Right lobe of liver (tissue), 6 donors: ENCODE measurements at regions not wholly inside any gene's neighbourhood (a gene's known extent, or its start where the extent isn't known, plus 50 kb on each side); places are given as distances from the start of the nearest gene placed in this dataset.

ENCODE experiments used
- ATAC-seq, 4 donors: fragments of 200-7000 bp; cut with Tn5 transposase; one replicate each; pipeline ENCODE4 v1.9.1; 2020; ENCODE audit warnings: mild to moderate bottlenecking in 4 of 4, moderate library complexity in 4 of 4
- DNase-seq, 3 donors: peaks; one replicate each; pipeline ENCODE4 v3.0.0-alpha.2; 2020
- H3K27ac ChIP-seq, 3 donors: fragments of 200-600 bp; one replicate each; pipeline ENCODE4 v1.8.0; 2022
- H3K27me3 ChIP-seq, 2 donors: fragments of 200-600 bp; one replicate each; pipeline ENCODE4 v1.8.0; 2022
- H3K36me3 ChIP-seq, 4 donors: fragments of 200-600 bp; sonication (generic) in 1 of 4; one replicate each; pipeline versions ENCODE4 v1.5.1 to v1.8.0; 2017 to 2022; ENCODE audit warnings: control low read depth in 1 of 4
- H3K4me1 ChIP-seq, 4 donors: fragments of 200-600 bp; sonication (generic) in 1 of 4; one replicate each; pipeline versions ENCODE4 v1.5.1 to v1.8.0; 2017 to 2022; ENCODE audit warnings: control low read depth in 1 of 4
- H3K4me3 ChIP-seq, 3 donors: fragments of 200-600 bp; one replicate each; pipeline ENCODE4 v1.8.0; 2022
- H3K9me3 ChIP-seq, 4 donors: fragments of 200-600 bp; sonication (generic) in 1 of 4; one replicate each; pipeline versions ENCODE4 v1.5.1 to v1.8.0; 2017 to 2022; ENCODE audit warnings: control low read depth in 1 of 4
- POLR2A ChIP-seq: fragments of 450-650 bp; IDR thresholded peaks from one replicate; pipeline ENCODE4 v1.6.1; 2017; ENCODE audit warnings: antibody characterized with exemption, mild to moderate bottlenecking
- WGBS: methylation state at CpG from one replicate; pipeline ENCODE4 v1.1.6; 2018; ENCODE audit warnings: low coverage, low lambda C conversion rate; ENCODE audit not compliant: insufficient coverage; ENCODE audit errors: missing lambda C conversion rate; 5-methylcytosine and 5-hydroxymethylcytosine counted together
- intact Hi-C, 2 donors: fragments of 100-400 bp; cut with DNase I; formaldehyde crosslinking; loops; one replicate each; pipeline versions ENCODE4 v1.11.2 to v1.14.1; 2022
- TF ChIP-seq, protein P1 (sequence below), 4 donors: fragments of 200-600 bp in 3 of 4; fragments of 450-650 bp in 1 of 4; IDR thresholded peaks; one replicate each; pipeline versions ENCODE4 v1.5.1 to v1.8.0; 2016 to 2022; ENCODE audit warnings: antibody characterized with exemption in 4 of 4, mild to moderate bottlenecking in 2 of 4
- donor health status: DM: no; HTN: yes; CAD: no.
- donor health status: DM: no; HTN: no; CAD: no.
- donor health status: DM: no; HTN: no; CAD: no.
- donor health status: DM: no; HTN: yes; CAD: no.
- donor health status: DM: no; HTN: yes; CAD: no.

DNA sequence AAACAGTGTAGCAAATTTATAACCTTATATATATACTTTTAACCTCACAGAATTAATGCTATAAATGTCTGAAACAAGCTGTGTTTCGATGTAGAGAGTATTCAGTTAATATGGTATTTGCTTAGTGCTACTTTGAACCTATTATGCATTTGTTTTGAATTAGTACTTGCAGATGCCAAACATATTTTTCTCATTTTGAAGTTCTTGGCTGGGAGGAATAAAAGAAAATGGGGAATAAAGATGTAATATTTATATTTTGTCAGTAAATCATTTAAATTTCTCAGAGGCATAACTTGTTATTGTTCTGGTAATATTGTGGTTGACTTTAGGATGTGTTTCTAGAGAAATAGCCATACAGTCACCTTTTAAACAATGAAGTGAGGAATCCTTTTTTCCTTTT is 175.9 kb upstream of the IZUMO3 start:
- ATAC-seq (no peak), DNase-seq (no peak)
- TF ChIP-seq POLR2A: no peak
- TF ChIP-seq, protein P1, sequence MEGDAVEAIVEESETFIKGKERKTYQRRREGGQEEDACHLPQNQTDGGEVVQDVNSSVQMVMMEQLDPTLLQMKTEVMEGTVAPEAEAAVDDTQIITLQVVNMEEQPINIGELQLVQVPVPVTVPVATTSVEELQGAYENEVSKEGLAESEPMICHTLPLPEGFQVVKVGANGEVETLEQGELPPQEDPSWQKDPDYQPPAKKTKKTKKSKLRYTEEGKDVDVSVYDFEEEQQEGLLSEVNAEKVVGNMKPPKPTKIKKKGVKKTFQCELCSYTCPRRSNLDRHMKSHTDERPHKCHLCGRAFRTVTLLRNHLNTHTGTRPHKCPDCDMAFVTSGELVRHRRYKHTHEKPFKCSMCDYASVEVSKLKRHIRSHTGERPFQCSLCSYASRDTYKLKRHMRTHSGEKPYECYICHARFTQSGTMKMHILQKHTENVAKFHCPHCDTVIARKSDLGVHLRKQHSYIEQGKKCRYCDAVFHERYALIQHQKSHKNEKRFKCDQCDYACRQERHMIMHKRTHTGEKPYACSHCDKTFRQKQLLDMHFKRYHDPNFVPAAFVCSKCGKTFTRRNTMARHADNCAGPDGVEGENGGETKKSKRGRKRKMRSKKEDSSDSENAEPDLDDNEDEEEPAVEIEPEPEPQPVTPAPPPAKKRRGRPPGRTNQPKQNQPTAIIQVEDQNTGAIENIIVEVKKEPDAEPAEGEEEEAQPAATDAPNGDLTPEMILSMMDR (IDR thresholded peaks at IDR 0.05): no peak
- no peaks in the 10 kb centered on the region for H3K36me3 ChIP-seq
- 23% methylated on average over 1 of the region's 1 CpG for WGBS
- H3K4me3 ChIP-seq: no peak overlapping the region
- no peak overlapping the region for H3K27ac ChIP-seq
- H3K27me3 ChIP-seq: no peaks in the 10 kb centered on the region
- H3K4me1 ChIP-seq: no peaks in the 10 kb centered on the region
- intact Hi-C loops: no loop called here
- no peaks in the 10 kb centered on the region for H3K9me3 ChIP-seq

DNA sequence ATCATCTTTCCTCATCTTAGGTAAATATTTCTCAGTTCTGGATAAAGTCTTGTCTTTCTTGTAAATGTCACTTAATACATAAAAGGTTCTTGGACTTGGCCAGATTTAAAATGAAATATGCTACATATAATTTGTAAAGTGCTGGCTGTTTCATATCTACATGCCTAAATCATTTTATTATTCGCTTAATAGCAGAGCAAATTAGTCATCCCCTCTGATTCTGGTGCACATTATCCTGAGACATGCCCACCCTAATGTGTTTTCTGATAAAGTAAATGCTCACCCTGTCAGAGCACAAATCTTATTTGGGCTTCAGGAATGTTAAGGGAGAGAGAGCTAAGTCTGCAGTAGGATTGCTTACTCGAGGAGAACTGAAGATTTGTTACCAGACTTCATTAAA is 166.5 kb upstream of the IZUMO3 start:
- H3K4me1 ChIP-seq: no peaks in the 10 kb centered on the region
- WGBS: 32% methylated on average over 2 of the region's 2 CpGs
- H3K27ac ChIP-seq: no peak overlapping the region
- H3K36me3 ChIP-seq: no peaks in the 10 kb centered on the region
- intact Hi-C loops: no loop called here
- H3K4me3 ChIP-seq: no peak overlapping the region
- DNase-seq: no peak
- H3K9me3 ChIP-seq: no peaks in the 10 kb centered on the region
- no peak for ATAC-seq
- TF ChIP-seq POLR2A: no peak
- TF ChIP-seq, protein P1 (IDR thresholded peaks at IDR 0.05): no peak
- no peaks in the 10 kb centered on the region for H3K27me3 ChIP-seq

DNA sequence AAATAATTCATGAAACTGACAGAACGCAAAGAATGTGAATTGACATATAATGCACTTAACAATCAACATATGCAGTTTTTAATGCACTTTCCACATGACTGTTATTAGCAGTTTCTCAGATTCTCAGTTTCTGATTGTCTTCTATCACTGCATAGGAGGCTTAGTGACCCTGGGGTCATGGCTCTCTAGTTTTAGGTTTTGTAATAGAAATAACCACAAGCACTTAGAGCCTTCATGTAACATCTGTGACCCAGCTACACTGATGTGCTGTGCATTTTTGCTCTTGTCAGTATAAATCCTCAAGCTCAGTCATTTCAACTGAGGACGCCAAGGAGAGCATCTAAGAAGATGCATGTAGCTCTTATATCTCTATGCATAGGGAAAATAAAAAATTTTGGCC is 163.1 kb upstream of the IZUMO3 start:
- no peak overlapping the region for H3K4me3 ChIP-seq
- H3K27me3 ChIP-seq: no peaks in the 10 kb centered on the region
- H3K36me3 ChIP-seq: no peaks in the 10 kb centered on the region
- no peak for TF ChIP-seq POLR2A
- TF ChIP-seq, protein P1 (IDR thresholded peaks at IDR 0.05): no peak
- H3K9me3 ChIP-seq: no peaks in the 10 kb centered on the region
- DNase-seq (no peak), ATAC-seq (no peak)
- WGBS: 45% methylated on average over 2 of the region's 2 CpGs
- H3K4me1 ChIP-seq: no peaks in the 10 kb centered on the region
- H3K27ac ChIP-seq: no peak overlapping the region
- intact Hi-C loops: no loop called here

GRCh38 chr9:24698881-24699518 is 153.3 kb upstream of the IZUMO3 start:
- WGBS: 15% methylated on average over 3 of the region's 3 CpGs
- Histone ChIP-seq H3K36me3 (no peaks in the 10 kb centered on the region), H3K27me3 (no peaks in the 10 kb centered on the region), H3K4me1 (no peaks in the 10 kb centered on the region), H3K27ac (no peak overlapping the region), H3K9me3 (no peaks in the 10 kb centered on the region), H3K4me3 (no peak overlapping the region)
- DNase-seq: no peak
- no peak for TF ChIP-seq POLR2A
- TF ChIP-seq, protein P1 (IDR thresholded peaks at IDR 0.05): no peak
- ATAC-seq: no peak
- intact Hi-C loops: no loop called here

DNA sequence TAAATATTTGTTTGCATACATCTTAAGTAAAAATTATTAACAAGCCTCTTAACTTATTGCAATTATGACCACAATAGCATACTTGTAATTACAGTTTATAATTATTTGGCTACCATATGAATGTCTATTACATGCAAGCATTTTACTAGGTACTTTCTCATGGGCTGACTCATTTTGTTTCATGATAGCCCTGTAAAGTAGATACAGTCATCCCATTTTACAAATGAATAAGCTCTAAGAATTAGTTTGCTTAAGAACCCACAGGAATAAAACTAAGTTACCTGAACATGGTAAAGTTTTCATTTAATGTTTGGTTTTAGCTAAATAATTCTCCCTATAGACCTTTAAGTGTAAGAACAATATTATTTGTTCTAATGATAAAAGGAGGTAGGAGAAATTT is 126.6 kb upstream of the IZUMO3 start:
- Histone ChIP-seq H3K27ac (no peak overlapping the region), H3K4me3 (no peak overlapping the region), H3K4me1 (no peaks in the 10 kb centered on the region), H3K9me3 (no peaks in the 10 kb centered on the region), H3K27me3 (no peaks in the 10 kb centered on the region), H3K36me3 (no peaks in the 10 kb centered on the region)
- DNase-seq: no peak
- TF ChIP-seq, protein P1 (IDR thresholded peaks at IDR 0.05): no peak
- intact Hi-C loops: loop anchor here in 1 of 2 donors (10.0 kb wide), 1 partner anchor 48 kb away; no protein-coding TSS in a partner anchor
- no peak for ATAC-seq
